Fibroblast of lung (primary cell): ENCODE measurements at regions not wholly inside any gene's neighbourhood (a gene's known extent, or its start where the extent isn't known, plus 50 kb on each side); places are given as distances from the start of the nearest gene placed in this dataset.

ENCODE experiments used
- CTCF ChIP-seq, 2 donors: IDR thresholded peaks in 1 of 2; conservative IDR thresholded peaks in 1 of 2; 1 replicate in 1 of 2; 2 replicates in 1 of 2; pipeline ENCODE4 v1.5.1; 2011 to 2012; ENCODE audit warnings: low read length in 2 of 2, control low read depth in 1 of 2, inconsistent platforms in 1 of 2, low read depth in 1 of 2, mild to moderate bottlenecking in 1 of 2
- EZH2 ChIP-seq: IDR thresholded peaks from 2 replicates; pipeline ENCODE4 v1.5.1; 2012; ENCODE audit warnings: low read length, control low read depth, mild to moderate bottlenecking; ENCODE audit errors: missing control alignments

- TF ChIP-seq CTCF (conservative IDR thresholded peaks at IDR 0.05 in 1 of 2, IDR thresholded peaks at IDR 0.05 in 1 of 2; ENCODE audit: low read depth in 1 of 2, low read length in 2 of 2): no peak
- no peak for TF ChIP-seq EZH2
Measured at GRCh38 chr3:74107451-74107850, 482.7 kb upstream of the PDZRN3 start.
